ENCODE measurements at regions not wholly inside any gene's neighbourhood (a gene's known extent, or its start where the extent isn't known, plus 50 kb on each side); places are given as distances from the start of the nearest gene placed in this dataset.

DNA sequence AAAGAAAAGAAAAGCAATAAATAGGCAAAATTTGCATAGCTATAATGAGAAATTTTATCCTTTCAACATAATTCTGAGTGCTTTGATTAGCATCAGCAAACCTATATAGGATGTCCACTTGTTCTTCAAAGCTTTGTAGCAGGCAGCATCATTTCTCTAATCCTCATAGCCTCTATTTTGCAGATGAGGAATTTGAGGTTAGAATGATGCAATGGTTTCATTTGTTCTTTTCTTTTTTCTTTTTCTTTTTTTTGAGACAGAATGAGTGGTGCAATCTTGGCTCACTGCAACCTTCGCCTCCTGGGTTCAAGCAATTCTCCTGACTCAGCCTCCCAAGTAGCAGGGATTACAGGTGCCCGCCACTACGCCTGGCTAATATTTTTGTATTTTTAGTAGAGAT is 594.4 kb downstream of the TOX3 start:
- DNase-seq, result no peak
- Mint-ChIP-seq H3K27me3 (ENCODE audit: unreplicated experiment) (no peaks in the 10 kb centered on the region), H3K27ac (ENCODE audit: unreplicated experiment) (no peak overlapping the region), H3K4me1 (ENCODE audit: low read depth, unreplicated experiment) (peaks cover 6% of the 10 kb centered on the region), H3K9me3 (ENCODE audit: unreplicated experiment) (no peaks in the 10 kb centered on the region), H3K4me3 (ENCODE audit: unreplicated experiment) (no peak overlapping the region), H3K36me3 (ENCODE audit: unreplicated experiment) (no peaks in the 10 kb centered on the region)
- TF ChIP-seq, protein P1, sequence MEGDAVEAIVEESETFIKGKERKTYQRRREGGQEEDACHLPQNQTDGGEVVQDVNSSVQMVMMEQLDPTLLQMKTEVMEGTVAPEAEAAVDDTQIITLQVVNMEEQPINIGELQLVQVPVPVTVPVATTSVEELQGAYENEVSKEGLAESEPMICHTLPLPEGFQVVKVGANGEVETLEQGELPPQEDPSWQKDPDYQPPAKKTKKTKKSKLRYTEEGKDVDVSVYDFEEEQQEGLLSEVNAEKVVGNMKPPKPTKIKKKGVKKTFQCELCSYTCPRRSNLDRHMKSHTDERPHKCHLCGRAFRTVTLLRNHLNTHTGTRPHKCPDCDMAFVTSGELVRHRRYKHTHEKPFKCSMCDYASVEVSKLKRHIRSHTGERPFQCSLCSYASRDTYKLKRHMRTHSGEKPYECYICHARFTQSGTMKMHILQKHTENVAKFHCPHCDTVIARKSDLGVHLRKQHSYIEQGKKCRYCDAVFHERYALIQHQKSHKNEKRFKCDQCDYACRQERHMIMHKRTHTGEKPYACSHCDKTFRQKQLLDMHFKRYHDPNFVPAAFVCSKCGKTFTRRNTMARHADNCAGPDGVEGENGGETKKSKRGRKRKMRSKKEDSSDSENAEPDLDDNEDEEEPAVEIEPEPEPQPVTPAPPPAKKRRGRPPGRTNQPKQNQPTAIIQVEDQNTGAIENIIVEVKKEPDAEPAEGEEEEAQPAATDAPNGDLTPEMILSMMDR (IDR thresholded peaks at IDR 0.05; ENCODE audit: partially characterized antibody, unreplicated experiment), result no peak

- no peak overlapping the region for H3K27ac Mint-ChIP-seq (ENCODE audit: unreplicated experiment)
- peaks cover 6% of the 10 kb centered on the region for H3K4me1 Mint-ChIP-seq (ENCODE audit: low read depth, unreplicated experiment)
Measured at GRCh38 chr16:51951668-51952298, 595.2 kb downstream of the TOX3 start.

GRCh38 chr16:51950118-51950780 is 596.7 kb downstream of the TOX3 start:
- H3K4me3 Mint-ChIP-seq (ENCODE audit: unreplicated experiment), result no peak overlapping the region
- no peaks in the 10 kb centered on the region for H3K9me3 Mint-ChIP-seq (ENCODE audit: unreplicated experiment)
- no peaks in the 10 kb centered on the region for H3K27me3 Mint-ChIP-seq (ENCODE audit: unreplicated experiment)
- DNase-seq, result no peak
- no peaks in the 10 kb centered on the region for H3K36me3 Mint-ChIP-seq (ENCODE audit: unreplicated experiment)
- TF ChIP-seq, protein P1 (IDR thresholded peaks at IDR 0.05; ENCODE audit: partially characterized antibody, unreplicated experiment), result no peak
- no peak overlapping the region for H3K27ac Mint-ChIP-seq (ENCODE audit: unreplicated experiment)
- H3K4me1 Mint-ChIP-seq (ENCODE audit: low read depth, unreplicated experiment), result peaks cover 6% of the 10 kb centered on the region

More at GRCh38 chr16:51951668-51952298, 595.2 kb downstream of the TOX3 start:
- TF ChIP-seq, protein P1 (IDR thresholded peaks at IDR 0.05; ENCODE audit: partially characterized antibody, unreplicated experiment), result no peak
- Mint-ChIP-seq H3K9me3 (ENCODE audit: unreplicated experiment) (no peaks in the 10 kb centered on the region), H3K36me3 (ENCODE audit: unreplicated experiment) (no peaks in the 10 kb centered on the region), H3K4me3 (ENCODE audit: unreplicated experiment) (no peak overlapping the region), H3K27me3 (ENCODE audit: unreplicated experiment) (no peaks in the 10 kb centered on the region)
- DNase-seq, result no peak

- no peaks in the 10 kb centered on the region for H3K36me3 Mint-ChIP-seq (ENCODE audit: unreplicated experiment)
- H3K27me3 Mint-ChIP-seq (ENCODE audit: unreplicated experiment), result no peaks in the 10 kb centered on the region
- TF ChIP-seq, protein P1 (IDR thresholded peaks at IDR 0.05; ENCODE audit: partially characterized antibody, unreplicated experiment), result no peak
- peaks cover 7% of the 10 kb centered on the region for H3K4me1 Mint-ChIP-seq (ENCODE audit: low read depth, unreplicated experiment)
- no peak overlapping the region for H3K27ac Mint-ChIP-seq (ENCODE audit: unreplicated experiment)
- DNase-seq, result no peak
- no peak overlapping the region for H3K4me3 Mint-ChIP-seq (ENCODE audit: unreplicated experiment)
- H3K9me3 Mint-ChIP-seq (ENCODE audit: unreplicated experiment), result no peaks in the 10 kb centered on the region
Measured at GRCh38 chr16:51949282-51949681, 597.7 kb downstream of the TOX3 start.

GRCh38 chr16:51941412-51941811 is 605.5 kb downstream of the TOX3 start:
- H3K27me3 Mint-ChIP-seq (ENCODE audit: unreplicated experiment), result peaks cover 16% of the 10 kb centered on the region
- no peaks in the 10 kb centered on the region for H3K36me3 Mint-ChIP-seq (ENCODE audit: unreplicated experiment)
- TF ChIP-seq, protein P1 (IDR thresholded peaks at IDR 0.05; ENCODE audit: partially characterized antibody, unreplicated experiment), result no peak
- H3K4me3 Mint-ChIP-seq (ENCODE audit: unreplicated experiment), result no peak overlapping the region
- peak overlapping the region; percentile 65 for H3K27ac Mint-ChIP-seq (ENCODE audit: unreplicated experiment)
- no peak for DNase-seq
- peaks cover 24% of the 10 kb centered on the region for H3K9me3 Mint-ChIP-seq (ENCODE audit: unreplicated experiment)
- H3K4me1 Mint-ChIP-seq (ENCODE audit: low read depth, unreplicated experiment), result peaks cover 42% of the 10 kb centered on the region

Measured in glutamatergic neuron (in vitro differentiated cells).